ENCODE measurements at regions not wholly inside any gene's neighbourhood (a gene's known extent, or its start where the extent isn't known, plus 50 kb on each side); places are given as distances from the start of the nearest gene placed in this dataset.

GRCh38 chr5:8981496-8981895, 564.4 kb downstream of the SEMA5A start:
- H3K4me3 ChIP-seq (ENCODE audit: control insufficient read depth in 1 of 7, extremely low read depth in 1 of 7, insufficient read depth in 4 of 7, low read depth in 2 of 7, low read length in 6 of 7): no peak overlapping the region
- no peaks in the 10 kb centered on the region for H3K9me3 ChIP-seq (ENCODE audit: control extremely low read depth in 1 of 5, control insufficient read depth in 4 of 5, insufficient read depth in 2 of 5, low read depth in 1 of 5, low read length in 4 of 5)
- no peaks in the 10 kb centered on the region for H3K4me1 ChIP-seq (ENCODE audit: control extremely low read depth in 1 of 4, control insufficient read depth in 4 of 4, insufficient read depth in 4 of 4, low read length in 3 of 4)
- 80% methylated on average over 1 of the region's 1 CpG for WGBS (ENCODE audit: insufficient coverage)
- H3K27me3 ChIP-seq (replicated peaks in 2 of 5; ENCODE audit: control insufficient read depth in 4 of 5, insufficient read depth in 5 of 5, low read length in 4 of 5): peaks cover 0 to 2% (median 0%) of the 10 kb centered on the region in 5 experiments
- DNase-seq: no peak
- ChIA-PET CTCF (no interaction called here), POLR2A (no interaction called here)
- H3K27ac ChIP-seq (ENCODE audit: insufficient read depth in 1 of 2, low read depth in 1 of 2, low read length in 2 of 2, poor library complexity in 1 of 2, severe bottlenecking in 2 of 2): no peak overlapping the region
- H3K36me3 ChIP-seq (ENCODE audit: control insufficient read depth in 4 of 4, insufficient read depth in 4 of 4, low read length in 3 of 4): no peaks in the 10 kb centered on the region

GRCh38 chr5:8984386-8984785, 561.5 kb downstream of the SEMA5A start:
- ChIA-PET CTCF (interaction anchor here (1.2 kb wide), 1 partner anchor 11 kb away, joined by 3 read pairs; no protein-coding TSS in a partner anchor), POLR2A (no interaction called here)
- no peak for DNase-seq
- Histone ChIP-seq H3K4me1 (ENCODE audit: control extremely low read depth in 1 of 4, control insufficient read depth in 4 of 4, insufficient read depth in 4 of 4, low read length in 3 of 4) (no peaks in the 10 kb centered on the region), H3K36me3 (ENCODE audit: control insufficient read depth in 4 of 4, insufficient read depth in 4 of 4, low read length in 3 of 4) (no peaks in the 10 kb centered on the region), H3K27ac (ENCODE audit: insufficient read depth in 1 of 2, low read depth in 1 of 2, low read length in 2 of 2, poor library complexity in 1 of 2, severe bottlenecking in 2 of 2) (no peak overlapping the region), H3K27me3 (replicated peaks in 2 of 5; ENCODE audit: control insufficient read depth in 4 of 5, insufficient read depth in 5 of 5, low read length in 4 of 5) (no peaks in the 10 kb centered on the region), H3K9me3 (ENCODE audit: control extremely low read depth in 1 of 5, control insufficient read depth in 4 of 5, insufficient read depth in 2 of 5, low read depth in 1 of 5, low read length in 4 of 5) (no peaks in the 10 kb centered on the region), H3K4me3 (ENCODE audit: control insufficient read depth in 1 of 7, extremely low read depth in 1 of 7, insufficient read depth in 4 of 7, low read depth in 2 of 7, low read length in 6 of 7) (no peak overlapping the region)
- 100% methylated on average over 1 of the region's 4 CpGs for WGBS (ENCODE audit: insufficient coverage)
